OCI-LY1 (cell line): ENCODE measurements at regions not wholly inside any gene's neighbourhood (a gene's known extent, or its start where the extent isn't known, plus 50 kb on each side); places are given as distances from the start of the nearest gene placed in this dataset.

Experiments
- EZH2 ChIP-seq: fragments of 200-600 bp; sonication (generic), shearing (Covaris generic); IDR thresholded peaks from 2 replicates; pipeline ENCODE4 v1.8.0; 2017; ENCODE audit warnings: borderline replicate concordance, mixed run types, mild to moderate bottlenecking, antibody characterized with exemption, low read length, moderate library complexity, mixed read lengths
- TF ChIP-seq, protein P1 (sequence below): fragments of 200-600 bp; sonication (generic), shearing (Covaris generic); IDR thresholded peaks from 2 replicates; pipeline ENCODE4 v1.5.1; 2017; ENCODE audit warnings: mild to moderate bottlenecking, antibody characterized with exemption, low read length, moderate library complexity, mixed read lengths

DNA sequence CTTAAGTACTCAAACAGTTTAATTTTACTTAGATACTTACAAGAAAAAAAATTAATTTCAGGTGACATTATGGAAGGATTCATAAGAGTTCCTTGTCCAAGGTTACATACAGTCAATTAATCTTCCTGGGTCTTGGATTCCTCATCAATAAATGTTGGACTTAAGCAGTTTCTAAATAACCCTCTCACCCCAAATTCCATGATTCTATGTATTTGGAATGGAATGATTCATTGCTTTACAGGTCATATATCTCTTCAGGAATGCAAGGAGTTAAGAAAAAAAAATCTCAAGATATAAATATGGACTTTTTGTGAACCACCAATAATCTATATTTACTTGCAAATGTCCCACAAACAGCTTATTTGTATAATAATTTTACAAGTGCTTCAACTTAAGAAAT lies 84.2 kb upstream of the BMP4 start:
- TF ChIP-seq, protein P1, sequence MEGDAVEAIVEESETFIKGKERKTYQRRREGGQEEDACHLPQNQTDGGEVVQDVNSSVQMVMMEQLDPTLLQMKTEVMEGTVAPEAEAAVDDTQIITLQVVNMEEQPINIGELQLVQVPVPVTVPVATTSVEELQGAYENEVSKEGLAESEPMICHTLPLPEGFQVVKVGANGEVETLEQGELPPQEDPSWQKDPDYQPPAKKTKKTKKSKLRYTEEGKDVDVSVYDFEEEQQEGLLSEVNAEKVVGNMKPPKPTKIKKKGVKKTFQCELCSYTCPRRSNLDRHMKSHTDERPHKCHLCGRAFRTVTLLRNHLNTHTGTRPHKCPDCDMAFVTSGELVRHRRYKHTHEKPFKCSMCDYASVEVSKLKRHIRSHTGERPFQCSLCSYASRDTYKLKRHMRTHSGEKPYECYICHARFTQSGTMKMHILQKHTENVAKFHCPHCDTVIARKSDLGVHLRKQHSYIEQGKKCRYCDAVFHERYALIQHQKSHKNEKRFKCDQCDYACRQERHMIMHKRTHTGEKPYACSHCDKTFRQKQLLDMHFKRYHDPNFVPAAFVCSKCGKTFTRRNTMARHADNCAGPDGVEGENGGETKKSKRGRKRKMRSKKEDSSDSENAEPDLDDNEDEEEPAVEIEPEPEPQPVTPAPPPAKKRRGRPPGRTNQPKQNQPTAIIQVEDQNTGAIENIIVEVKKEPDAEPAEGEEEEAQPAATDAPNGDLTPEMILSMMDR: no peak
- TF ChIP-seq EZH2: no peak
